ENCODE measurements at regions not wholly inside any gene's neighbourhood (a gene's known extent, or its start where the extent isn't known, plus 50 kb on each side); places are given as distances from the start of the nearest gene placed in this dataset.

GRCh38 chr1:219664310-219665029, 51.6 kb upstream of the ZC3H11B start:
- DNase-seq: no peak
